Thymus (tissue), 11 donors: ENCODE measurements at regions not wholly inside any gene's neighbourhood (a gene's known extent, or its start where the extent isn't known, plus 50 kb on each side); places are given as distances from the start of the nearest gene placed in this dataset.

ENCODE experiments used
- DNase-seq, 9 donors: peaks; one replicate each; pipeline ENCODE4 v3.0.0-alpha.2; 2013; ENCODE audit warnings: low spot score in 9 of 9, low read depth in 6 of 9, missing footprints in 1 of 9
- H3K27ac ChIP-seq, 2 donors: one replicate each; pipeline ENCODE4 v1.5.1; 2013; ENCODE audit warnings: control low read depth in 1 of 2, low read depth in 1 of 2, low read length in 1 of 2, mild to moderate bottlenecking in 1 of 2, moderate library complexity in 1 of 2
- H3K27me3 ChIP-seq, 2 donors: one replicate each; pipeline ENCODE4 v1.5.1; 2013; ENCODE audit warnings: low read length in 1 of 2; ENCODE audit not compliant: control insufficient read depth in 2 of 2, insufficient read depth in 1 of 2
- H3K36me3 ChIP-seq, 2 donors: one replicate each; pipeline ENCODE4 v1.5.1; 2013; ENCODE audit warnings: low read length in 1 of 2, mild to moderate bottlenecking in 1 of 2, moderate library complexity in 1 of 2; ENCODE audit not compliant: control insufficient read depth in 2 of 2, insufficient read depth in 2 of 2
- H3K4me1 ChIP-seq, 2 donors: one replicate each; pipeline ENCODE4 v1.5.1; 2013; ENCODE audit warnings: low read length in 2 of 2; ENCODE audit not compliant: control insufficient read depth in 2 of 2, insufficient read depth in 2 of 2
- H3K4me3 ChIP-seq, 2 donors: one replicate each; pipeline ENCODE4 v1.5.1; 2013; ENCODE audit warnings: low read length in 2 of 2, control low read depth in 1 of 2, mild to moderate bottlenecking in 1 of 2
- H3K9me3 ChIP-seq, 2 donors: one replicate each; pipeline ENCODE4 v1.5.1; 2013; ENCODE audit warnings: low read length in 1 of 2, mild to moderate bottlenecking in 1 of 2; ENCODE audit not compliant: control insufficient read depth in 2 of 2, insufficient read depth in 1 of 2
- WGBS: extraction: QIAGEN DNeasy Blood & Tissue Kit; methylation state at CpG from one replicate; pipeline ENCODE4 v1.1.7; 2013; 5-methylcytosine and 5-hydroxymethylcytosine counted together
- donor health status: healthy.

DNA sequence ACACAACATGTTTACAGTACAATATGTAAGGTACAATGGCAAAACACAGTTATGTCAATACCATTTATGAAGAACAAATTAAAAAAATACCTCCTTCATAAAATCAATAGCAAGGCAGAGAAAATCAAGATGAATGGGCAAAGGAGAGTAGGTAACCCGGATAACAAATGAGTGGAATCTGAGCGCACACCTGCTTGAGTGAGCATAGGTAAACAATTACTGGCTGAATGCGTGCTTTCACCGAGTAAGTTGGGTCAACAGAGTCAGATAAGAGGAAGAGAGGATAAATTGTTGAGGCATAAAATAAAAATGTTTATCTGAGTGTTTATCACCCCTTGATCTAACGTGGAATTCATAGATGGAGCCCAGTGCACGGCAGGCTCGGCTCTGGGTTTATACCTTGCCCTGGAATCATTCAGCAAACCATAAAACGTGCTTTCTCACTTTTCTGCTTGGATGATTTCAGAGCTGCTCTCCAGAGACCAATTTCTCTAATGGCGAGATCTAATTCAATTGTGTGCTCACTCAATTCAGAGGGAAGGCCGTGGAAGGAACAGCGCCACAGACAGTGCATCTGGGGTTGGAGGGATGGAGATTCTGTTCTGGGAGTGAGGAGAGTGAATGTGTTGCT, 224.8 kb upstream of the MAP3K7 start:
- no peak for DNase-seq
- 85% methylated on average over 11 of the region's 11 CpGs for WGBS
- H3K27me3 ChIP-seq, result no peaks in the 10 kb centered on the region
- H3K36me3 ChIP-seq, result no peaks in the 10 kb centered on the region
- H3K9me3 ChIP-seq, result no peaks in the 10 kb centered on the region
- no peak overlapping the region for H3K27ac ChIP-seq
- no peak overlapping the region for H3K4me3 ChIP-seq
- no peaks in the 10 kb centered on the region for H3K4me1 ChIP-seq

DNA sequence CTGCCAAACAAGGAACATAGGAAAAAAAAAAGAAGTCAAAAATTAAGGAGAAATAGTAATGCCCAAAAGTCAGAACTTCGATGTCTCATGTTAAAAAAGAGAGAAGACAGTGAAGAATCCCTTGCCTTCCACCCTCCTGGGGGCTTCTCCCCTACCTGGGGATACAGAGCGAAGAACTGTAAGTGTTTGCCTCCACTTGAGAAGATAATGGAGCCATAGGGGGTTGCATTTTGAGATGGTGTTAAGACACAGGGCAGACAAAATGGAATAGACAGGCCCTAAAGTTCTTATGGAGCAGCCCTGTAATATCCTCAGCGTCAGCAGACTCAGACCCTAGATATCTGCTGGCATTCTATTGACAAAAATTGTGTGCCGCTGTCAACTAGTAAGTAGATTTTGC, 222.2 kb upstream of the MAP3K7 start:
- Histone ChIP-seq H3K4me3 (no peak overlapping the region), H3K4me1 (no peaks in the 10 kb centered on the region), H3K36me3 (no peaks in the 10 kb centered on the region), H3K27ac (no peak overlapping the region), H3K9me3 (no peaks in the 10 kb centered on the region), H3K27me3 (no peaks in the 10 kb centered on the region)
- DNase-seq, result no peak
- 94% methylated on average over 4 of the region's 4 CpGs for WGBS

GRCh38 chr6:90807791-90808701, 221.2 kb upstream of the MAP3K7 start:
- Histone ChIP-seq H3K4me1 (no peaks in the 10 kb centered on the region), H3K36me3 (no peaks in the 10 kb centered on the region), H3K27ac (no peak overlapping the region), H3K4me3 (no peak overlapping the region), H3K27me3 (no peaks in the 10 kb centered on the region), H3K9me3 (no peaks in the 10 kb centered on the region)
- 91% methylated on average over 6 of the region's 6 CpGs for WGBS
- DNase-seq, result no peak

GRCh38 chr6:90805619-90806155, 218.8 kb upstream of the MAP3K7 start:
- Histone ChIP-seq H3K9me3 (no peaks in the 10 kb centered on the region), H3K4me3 (no peak overlapping the region), H3K27me3 (no peaks in the 10 kb centered on the region), H3K4me1 (no peaks in the 10 kb centered on the region), H3K27ac (no peak overlapping the region), H3K36me3 (no peaks in the 10 kb centered on the region)
- DNase-seq, result no peak
- 90% methylated on average over 1 of the region's 1 CpG for WGBS

DNA sequence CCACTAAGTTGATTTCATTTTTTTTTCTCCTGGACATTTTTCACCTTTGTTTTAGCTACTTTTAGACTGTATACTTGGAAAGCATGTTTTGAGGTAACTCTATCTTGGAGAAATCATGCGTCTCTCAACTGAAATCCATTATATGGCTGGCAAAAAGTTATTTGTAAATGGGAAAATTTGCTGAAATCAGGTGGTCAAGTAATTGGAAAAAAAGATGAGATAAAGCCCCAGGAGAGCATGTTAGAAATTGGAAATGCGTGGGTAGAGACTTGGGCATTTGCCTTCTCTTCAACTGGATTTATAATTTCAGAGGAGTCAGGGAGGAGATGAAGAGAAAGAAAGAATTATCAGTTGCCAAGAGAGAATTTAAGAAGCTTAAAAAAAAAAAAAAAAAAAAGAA, 217.1 kb upstream of the MAP3K7 start:
- WGBS, result 88% methylated on average over 2 of the region's 2 CpGs

GRCh38 chr6:90795078-90795477, 208.2 kb upstream of the MAP3K7 start:
- no peak for DNase-seq
- H3K4me3 ChIP-seq, result no peak overlapping the region
- H3K36me3 ChIP-seq, result no peaks in the 10 kb centered on the region
- H3K9me3 ChIP-seq, result no peaks in the 10 kb centered on the region
- H3K27me3 ChIP-seq, result no peaks in the 10 kb centered on the region
- no peak overlapping the region for H3K27ac ChIP-seq
- 95% methylated on average over 2 of the region's 2 CpGs for WGBS
- H3K4me1 ChIP-seq, result no peaks in the 10 kb centered on the region

More for the DNA sequence above, 217.1 kb upstream of the MAP3K7 start:
- Histone ChIP-seq H3K27me3 (no peaks in the 10 kb centered on the region), H3K27ac (no peak overlapping the region), H3K36me3 (no peaks in the 10 kb centered on the region), H3K4me1 (no peaks in the 10 kb centered on the region), H3K4me3 (no peak overlapping the region), H3K9me3 (no peaks in the 10 kb centered on the region)
- DNase-seq, result no peak

DNA sequence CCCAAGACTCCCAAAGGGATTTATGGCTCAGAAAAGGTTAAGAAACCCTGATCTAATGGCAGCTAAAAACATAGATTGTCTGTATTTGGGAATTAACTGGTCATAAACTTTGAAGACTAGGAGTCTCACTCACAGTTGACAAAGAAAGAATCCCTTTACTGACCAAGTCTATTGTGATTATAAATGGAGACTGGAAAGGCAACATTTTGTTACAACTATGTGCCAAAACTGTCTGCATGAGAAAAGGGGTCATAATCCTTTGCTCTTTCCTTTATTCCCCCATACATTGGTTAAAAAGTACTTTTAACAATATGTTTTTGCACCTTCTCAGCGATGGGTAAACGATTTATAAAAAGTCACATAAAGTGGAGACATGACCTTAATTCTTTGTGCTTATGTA, 206.9 kb upstream of the MAP3K7 start:
- H3K36me3 ChIP-seq, result no peaks in the 10 kb centered on the region

GRCh38 chr6:90790696-90791095, 203.8 kb upstream of the MAP3K7 start:
- no peaks in the 10 kb centered on the region for H3K36me3 ChIP-seq
- no peaks in the 10 kb centered on the region for H3K9me3 ChIP-seq
- H3K27me3 ChIP-seq, result no peaks in the 10 kb centered on the region
- no peaks in the 10 kb centered on the region for H3K4me1 ChIP-seq
- no peak overlapping the region for H3K27ac ChIP-seq
- WGBS, result 91% methylated on average over 2 of the region's 2 CpGs
- no peak overlapping the region for H3K4me3 ChIP-seq
- DNase-seq, result no peak

More for the DNA sequence above, 206.9 kb upstream of the MAP3K7 start:
- no peaks in the 10 kb centered on the region for H3K27me3 ChIP-seq
- WGBS, result 97% methylated on average over 2 of the region's 2 CpGs
- H3K27ac ChIP-seq, result no peak overlapping the region
- no peak for DNase-seq
- H3K9me3 ChIP-seq, result no peaks in the 10 kb centered on the region
- no peaks in the 10 kb centered on the region for H3K4me1 ChIP-seq
- H3K4me3 ChIP-seq, result no peak overlapping the region

GRCh38 chr6:90790058-90790457, 203.2 kb upstream of the MAP3K7 start:
- DNase-seq, result no peak
- Histone ChIP-seq H3K27me3 (no peaks in the 10 kb centered on the region), H3K9me3 (no peaks in the 10 kb centered on the region), H3K4me3 (no peak overlapping the region), H3K36me3 (no peaks in the 10 kb centered on the region), H3K27ac (no peak overlapping the region), H3K4me1 (no peaks in the 10 kb centered on the region)
- 88% methylated on average over 7 of the region's 7 CpGs for WGBS
